Renal pelvis (tissue), 1 donor: ENCODE measurements at regions not wholly inside any gene's neighbourhood (a gene's known extent, or its start where the extent isn't known, plus 50 kb on each side); places are given as distances from the start of the nearest gene placed in this dataset.

Source experiments
- DNase-seq: peaks from one replicate; pipeline ENCODE4 v3.0.0-alpha.2; 2013

- DNase-seq: no peak
These were observed 426.4 kb downstream of the CTTN start for GRCh38 chr11:70824605-70825245.

GRCh38 chr11:70825893-70826540, 426.4 kb downstream of the SHANK2 start:
- no peak for DNase-seq

- DNase-seq: peak; percentile 22
These were observed 425.6 kb downstream of the SHANK2 start for GRCh38 chr11:70826541-70827335.

GRCh38 chr11:70828593-70829082, 423.7 kb downstream of the SHANK2 start:
- no peak for DNase-seq

GRCh38 chr11:70829134-70829885, 423.1 kb downstream of the SHANK2 start:
- no peak for DNase-seq

GRCh38 chr11:70829886-70830272, 422.5 kb downstream of the SHANK2 start:
- no peak for DNase-seq

- DNase-seq: no peak
These were observed 419.4 kb downstream of the SHANK2 start for GRCh38 chr11:70833011-70833410.

GRCh38 chr11:70833554-70833953, 418.8 kb downstream of the SHANK2 start:
- no peak for DNase-seq

- DNase-seq: no peak
These were observed 418.0 kb downstream of the SHANK2 start for GRCh38 chr11:70834277-70834940.

- DNase-seq: no peak
These were observed 417.3 kb downstream of the SHANK2 start for GRCh38 chr11:70834984-70835560.

- DNase-seq: no peak
These were observed 416.3 kb downstream of the SHANK2 start for GRCh38 chr11:70836071-70836470.

GRCh38 chr11:70838198-70838597, 414.2 kb downstream of the SHANK2 start:
- no peak for DNase-seq

- no peak for DNase-seq
These were observed 412.5 kb downstream of the SHANK2 start for GRCh38 chr11:70839851-70840250.

GRCh38 chr11:70841264-70841663, 411.1 kb downstream of the SHANK2 start:
- no peak for DNase-seq

GRCh38 chr11:70842256-70842655, 410.1 kb downstream of the SHANK2 start:
- DNase-seq: no peak

- DNase-seq: no peak
These were observed 409.7 kb downstream of the SHANK2 start for GRCh38 chr11:70842701-70843100.

- no peak for DNase-seq
These were observed 408.5 kb downstream of the SHANK2 start for GRCh38 chr11:70843906-70844305.

- DNase-seq: no peak
These were observed 408.0 kb downstream of the SHANK2 start for GRCh38 chr11:70844387-70844786.

- DNase-seq: no peak
These were observed 406.8 kb downstream of the SHANK2 start for GRCh38 chr11:70845591-70846041.

- DNase-seq: no peak
These were observed 405.4 kb downstream of the SHANK2 start for GRCh38 chr11:70846781-70847655.
